Fibroblast of the conjunctiva (primary cell): ENCODE measurements at regions not wholly inside any gene's neighbourhood (a gene's known extent, or its start where the extent isn't known, plus 50 kb on each side); places are given as distances from the start of the nearest gene placed in this dataset.

Experiments used
- DNase-seq: peaks from one replicate; pipeline ENCODE4 v3.0.0-alpha.2; 2010; ENCODE audit warnings: low read depth

- peak; percentile 71 for DNase-seq
Measured at GRCh38 chr2:150663143-150663542, 175.7 kb upstream of the RND3 start.

- no peak for DNase-seq
Measured at GRCh38 chr2:150656002-150656401, 168.5 kb upstream of the RND3 start.

- DNase-seq: no peak
Measured at GRCh38 chr2:150653351-150653750, 165.9 kb upstream of the RND3 start.

GRCh38 chr2:150647943-150648342 is 160.5 kb upstream of the RND3 start:
- no peak for DNase-seq

- no peak for DNase-seq
Measured at GRCh38 chr2:150646746-150647145, 159.3 kb upstream of the RND3 start.

- peak; percentile 45 for DNase-seq
Measured at GRCh38 chr2:150644298-150645067, 157.0 kb upstream of the RND3 start.

GRCh38 chr2:150643114-150643725 is 155.8 kb upstream of the RND3 start:
- no peak for DNase-seq

- DNase-seq: no peak
Measured at GRCh38 chr2:150640039-150640438, 152.6 kb upstream of the RND3 start.

GRCh38 chr2:150639383-150639782 is 151.9 kb upstream of the RND3 start:
- no peak for DNase-seq

- no peak for DNase-seq
Measured at GRCh38 chr2:150631236-150631821, 143.9 kb upstream of the RND3 start.

GRCh38 chr2:150630587-150631235 is 143.2 kb upstream of the RND3 start:
- no peak for DNase-seq

- DNase-seq: no peak
Measured at GRCh38 chr2:150627526-150627925, 140.1 kb upstream of the RND3 start.

- no peak for DNase-seq
Measured at GRCh38 chr2:150626934-150627411, 139.5 kb upstream of the RND3 start.

- DNase-seq: no peak
Measured at GRCh38 chr2:150625741-150626140, 138.3 kb upstream of the RND3 start.

- DNase-seq: no peak
Measured at GRCh38 chr2:150625303-150625702, 137.8 kb upstream of the RND3 start.

GRCh38 chr2:150624001-150624401 is 136.5 kb upstream of the RND3 start:
- DNase-seq: no peak

- peak; percentile 69 for DNase-seq
Measured at GRCh38 chr2:150621526-150622213, 134.2 kb upstream of the RND3 start.

GRCh38 chr2:150620855-150621254 is 133.4 kb upstream of the RND3 start:
- DNase-seq: no peak

GRCh38 chr2:150620416-150620815 is 132.9 kb upstream of the RND3 start:
- DNase-seq: no peak

- no peak for DNase-seq
Measured at GRCh38 chr2:150619607-150620330, 132.3 kb upstream of the RND3 start.

GRCh38 chr2:150618245-150618895 is 130.9 kb upstream of the RND3 start:
- no peak for DNase-seq
